Transverse colon (tissue), 3 donors: ENCODE measurements at regions not wholly inside any gene's neighbourhood (a gene's known extent, or its start where the extent isn't known, plus 50 kb on each side); places are given as distances from the start of the nearest gene placed in this dataset.

Experiments
- CTCF ChIP-seq, 5 experiments: fragments of 200-600 bp in 3 of 5; fragments of 450-650 bp in 2 of 5; sonication (generic) in 3 of 5; IDR thresholded peaks; 1 replicate in 2 of 5; 2 replicates in 3 of 5; pipeline ENCODE4 v1.5.1; 2016 to 2017; ENCODE audit warnings: antibody characterized with exemption in 5 of 5, inconsistent platforms in 3 of 5, mild to moderate bottlenecking in 2 of 5, moderate library complexity in 1 of 5
- POLR2A ChIP-seq: fragments of 450-650 bp; IDR thresholded peaks from one replicate; pipeline ENCODE4 v1.6.1; 2016; ENCODE audit warnings: antibody characterized with exemption, mild to moderate bottlenecking, moderate library complexity

- TF ChIP-seq CTCF (IDR thresholded peaks at IDR 0.05) (no peak), POLR2A (no peak)
Measured at GRCh38 chr18:69157906-69158305, 242.8 kb upstream of the DOK6 start.
